ENCODE measurements at regions not wholly inside any gene's neighbourhood (a gene's known extent, or its start where the extent isn't known, plus 50 kb on each side); places are given as distances from the start of the nearest gene placed in this dataset.

DNA sequence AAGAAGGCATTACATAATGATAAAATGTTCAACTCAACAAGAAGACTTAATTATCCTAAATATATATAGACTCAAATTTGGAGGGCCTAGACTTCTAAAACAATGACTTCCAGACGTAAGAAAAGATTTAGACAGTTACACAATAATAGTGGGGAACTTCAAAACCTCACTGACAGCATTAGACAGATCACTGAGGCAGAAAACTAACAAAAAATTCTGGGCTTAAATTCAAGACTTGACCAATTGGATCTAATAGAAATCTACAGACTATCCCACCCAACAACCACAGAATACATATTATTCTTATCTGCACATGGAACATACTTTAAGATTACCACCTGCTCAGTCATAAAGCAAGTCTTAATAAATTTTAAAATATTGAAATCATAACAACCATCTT, 93.3 kb upstream of the ARSJ start:
- TF ChIP-seq CTCF (IDR thresholded peaks at IDR 0.05) (no peak), EZH2phosphoT487 (IDR thresholded peaks at IDR 0.05) (no peak)
